GM23248 (cell line): ENCODE measurements at regions not wholly inside any gene's neighbourhood (a gene's known extent, or its start where the extent isn't known, plus 50 kb on each side); places are given as distances from the start of the nearest gene placed in this dataset.
A peak's percentile ranks its signal among the peaks of the same experiment; 100 is the strongest.

ENCODE experiments used
- DNase-seq: peaks from one replicate; pipeline ENCODE4 v3.0.0-alpha.2; 2015
- H2AFZ ChIP-seq: fragments of 200-600 bp; sonication (generic); 2 replicates; pipeline ENCODE4 v1.6.1; 2016; ENCODE audit warnings: antibody characterized with exemption
- H3F3A ChIP-seq: fragments of 200-600 bp; sonication (generic); 2 replicates; pipeline ENCODE4 v1.6.1; 2016; ENCODE audit warnings: mild to moderate bottlenecking, antibody characterized with exemption, mixed run types; ENCODE audit not compliant: insufficient read depth
- H3K27ac ChIP-seq: fragments of 200-600 bp; sonication (generic); 2 replicates; pipeline ENCODE4 v1.5.1; 2016; ENCODE audit warnings: mild to moderate bottlenecking
- H3K27me3 ChIP-seq: fragments of 200-600 bp; sonication (generic); replicated peaks from 2 replicates; pipeline ENCODE4 v1.6.1; 2016; ENCODE audit warnings: mild to moderate bottlenecking; ENCODE audit not compliant: insufficient read depth
- H3K36me3 ChIP-seq: fragments of 200-600 bp; sonication (generic); 2 replicates; pipeline ENCODE4 v1.6.1; 2016; ENCODE audit warnings: low read depth, mild to moderate bottlenecking
- H3K4me1 ChIP-seq: fragments of 200-600 bp; sonication (generic); 2 replicates; pipeline ENCODE4 v1.6.1; 2016; ENCODE audit warnings: mild to moderate bottlenecking; ENCODE audit not compliant: insufficient read depth
- H3K4me2 ChIP-seq: fragments of 200-600 bp; sonication (generic); one replicate; pipeline ENCODE4 v1.6.1; 2016; ENCODE audit warnings: mild to moderate bottlenecking; ENCODE audit not compliant: unreplicated experiment
- H3K4me3 ChIP-seq: fragments of 200-600 bp; sonication (generic); 2 replicates; pipeline ENCODE4 v1.5.1; 2016; ENCODE audit warnings: mild to moderate bottlenecking
- H3K79me2 ChIP-seq: fragments of 200-600 bp; sonication (generic); 2 replicates; pipeline ENCODE4 v1.6.1; 2016; ENCODE audit warnings: mild to moderate bottlenecking; ENCODE audit not compliant: insufficient read depth
- H3K9ac ChIP-seq: fragments of 200-600 bp; sonication (generic); 2 replicates; pipeline ENCODE4 v1.6.1; 2016; ENCODE audit warnings: mild to moderate bottlenecking
- H3K9me2 ChIP-seq: fragments of 200-600 bp; sonication (generic); 2 replicates; pipeline ENCODE4 v1.6.1; 2016; ENCODE audit warnings: mixed run types, mild to moderate bottlenecking, moderate library complexity; ENCODE audit not compliant: insufficient read depth
- H3K9me3 ChIP-seq: fragments of 200-600 bp; sonication (generic); one replicate; pipeline ENCODE4 v1.6.1; 2017; ENCODE audit warnings: low read depth
- H4K20me1 ChIP-seq: fragments of 200-600 bp; sonication (generic); 2 replicates; pipeline ENCODE4 v1.6.0; 2016; ENCODE audit not compliant: insufficient read depth
- EZH2 ChIP-seq: fragments of 200-600 bp; sonication (generic); IDR thresholded peaks from 2 replicates; pipeline ENCODE4 v1.6.1; 2018; ENCODE audit warnings: antibody characterized with exemption, mild to moderate bottlenecking; ENCODE audit not compliant: insufficient read depth, poor library complexity, severe bottlenecking
- EZH2phosphoT487 ChIP-seq: fragments of 200-600 bp; sonication (generic); IDR thresholded peaks from 2 replicates; pipeline ENCODE4 v1.6.1; 2018; ENCODE audit warnings: antibody characterized with exemption, moderate library complexity, mild to moderate bottlenecking, low read depth; ENCODE audit not compliant: insufficient read depth
- WGBS, 2 experiments: methylation state at CpG; one replicate each; pipeline ENCODE4 v1.1.6; 2015 to 2017; ENCODE audit warnings: low lambda C conversion rate in 2 of 2, low coverage in 1 of 2; ENCODE audit errors: missing lambda C conversion rate in 2 of 2; 5-methylcytosine and 5-hydroxymethylcytosine counted together
- in situ Hi-C: fragments of 300-500 bp; cut with MboI; formaldehyde crosslinking; loops from 2 replicates; pipeline ENCODE4 v1.15.0; 2020

GRCh38 chr2:176725873-176726645 is 456.8 kb downstream of the MTX2 start:
- Histone ChIP-seq H3K36me3 (no peaks in the 10 kb centered on the region), H4K20me1 (no peaks in the 10 kb centered on the region), H3K79me2 (no peaks in the 10 kb centered on the region), H3K4me2 (no peak overlapping the region), H3K4me1 (peaks cover 9% of the 10 kb centered on the region; the same call in 1 of the 2 replicates), H3K9me2 (no peaks in the 10 kb centered on the region), H3K27me3 (no peaks in the 10 kb centered on the region), H3K27ac (no peak overlapping the region), H3F3A (peaks cover 12% of the 10 kb centered on the region; the same call in 1 of the 2 replicates), H3K4me3 (no peak overlapping the region), H3K9ac (no peak overlapping the region), H3K9me3 (no peaks in the 10 kb centered on the region), H2AFZ (no peak overlapping the region)
- TF ChIP-seq EZH2, result no peak
- 67 to 75% methylated on average over 3 of the region's 3 CpGs for WGBS, 2 experiments
- no peak for DNase-seq
- in situ Hi-C loops, result no loop called here

- H3K9me2 ChIP-seq, result no peaks in the 10 kb centered on the region
- peaks cover 9% of the 10 kb centered on the region; the same call in 1 of the 2 replicates for H3K4me1 ChIP-seq
- H3K36me3 ChIP-seq, result no peaks in the 10 kb centered on the region
- no peaks in the 10 kb centered on the region for H3K9me3 ChIP-seq
- H3K9ac ChIP-seq, result no peak overlapping the region
- no peak overlapping the region for H3K4me3 ChIP-seq
- H3K4me2 ChIP-seq, result no peak overlapping the region
- no peak overlapping the region for H3K27ac ChIP-seq
- H2AFZ ChIP-seq, result no peak overlapping the region
- WGBS, 2 experiments, result 93% methylated on average over 4 of the region's 4 CpGs
- peaks cover 12% of the 10 kb centered on the region; the same call in 1 of the 2 replicates for H3F3A ChIP-seq
- no peak for TF ChIP-seq EZH2
- TF ChIP-seq EZH2phosphoT487, result no peak
- no peaks in the 10 kb centered on the region for H4K20me1 ChIP-seq
- no peak for DNase-seq
- no peaks in the 10 kb centered on the region for H3K27me3 ChIP-seq
- H3K79me2 ChIP-seq, result no peaks in the 10 kb centered on the region
- in situ Hi-C loops, result no loop called here
Observed at GRCh38 chr2:176727696-176728095, 458.5 kb downstream of the MTX2 start.

GRCh38 chr2:176729706-176730569 is 460.7 kb downstream of the MTX2 start:
- DNase-seq, result peak; percentile 80
- no peaks in the 10 kb centered on the region for H4K20me1 ChIP-seq

GRCh38 chr2:176732780-176733179 is 463.5 kb downstream of the MTX2 start:
- Histone ChIP-seq H4K20me1 (no peaks in the 10 kb centered on the region), H3K27me3 (no peaks in the 10 kb centered on the region), H3K4me1 (peaks cover 9% of the 10 kb centered on the region; the same call in 1 of the 2 replicates), H3K9me3 (no peaks in the 10 kb centered on the region), H3K9ac (no peak overlapping the region), H3K9me2 (no peaks in the 10 kb centered on the region), H3F3A (peaks cover 12% of the 10 kb centered on the region; the same call in 1 of the 2 replicates), H3K4me2 (no peak overlapping the region), H3K79me2 (no peaks in the 10 kb centered on the region), H3K36me3 (no peaks in the 10 kb centered on the region), H3K4me3 (no peak overlapping the region), H3K27ac (no peak overlapping the region), H2AFZ (no peak overlapping the region)
- DNase-seq, result no peak
- WGBS, 2 experiments, result 81 to 85% methylated on average over 1 of the region's 1 CpG
- in situ Hi-C loops, result no loop called here
- TF ChIP-seq EZH2phosphoT487, result no peak
- TF ChIP-seq EZH2, result no peak

More at GRCh38 chr2:176729706-176730569, 460.7 kb downstream of the MTX2 start:
- Histone ChIP-seq H3K4me1 (peaks cover 9% of the 10 kb centered on the region; the same call in 1 of the 2 replicates), H3K9me3 (no peaks in the 10 kb centered on the region), H3K36me3 (no peaks in the 10 kb centered on the region), H3K27me3 (no peaks in the 10 kb centered on the region), H3K4me3 (no peak overlapping the region), H3F3A (peaks cover 12% of the 10 kb centered on the region; the same call in 1 of the 2 replicates), H3K9ac (no peak overlapping the region), H2AFZ (no peak overlapping the region), H3K9me2 (no peaks in the 10 kb centered on the region), H3K4me2 (no peak overlapping the region), H3K27ac (peak overlapping the region; percentile 26; the same call in 1 of the 2 replicates), H3K79me2 (no peaks in the 10 kb centered on the region)
- TF ChIP-seq EZH2phosphoT487 (no peak), EZH2 (no peak)
- in situ Hi-C loops, result no loop called here
- 3 to 7% methylated on average over 1 of the region's 1 CpG for WGBS, 2 experiments
